Epithelial cell of proximal tubule (primary cell): ENCODE measurements at regions not wholly inside any gene's neighbourhood (a gene's known extent, or its start where the extent isn't known, plus 50 kb on each side); places are given as distances from the start of the nearest gene placed in this dataset.
"Not testable (repeated sequence)": the region's sequence is repeated elsewhere in the genome, so short reads cannot be mapped to it uniquely, and the experiment has no call there.

Source experiments
- DNase-seq: peaks from one replicate; pipeline ENCODE4 v3.0.0-alpha.2; 2011; ENCODE audit warnings: low read depth
- H3K4me3 ChIP-seq: 2 replicates; pipeline ENCODE4 v1.5.1; 2011; ENCODE audit warnings: low read depth, mild to moderate bottlenecking, low read length
- TF ChIP-seq, protein P1 (sequence below): conservative IDR thresholded peaks from 2 replicates; pipeline ENCODE4 v1.5.1; 2012; ENCODE audit warnings: low read depth, mild to moderate bottlenecking, low read length

DNA sequence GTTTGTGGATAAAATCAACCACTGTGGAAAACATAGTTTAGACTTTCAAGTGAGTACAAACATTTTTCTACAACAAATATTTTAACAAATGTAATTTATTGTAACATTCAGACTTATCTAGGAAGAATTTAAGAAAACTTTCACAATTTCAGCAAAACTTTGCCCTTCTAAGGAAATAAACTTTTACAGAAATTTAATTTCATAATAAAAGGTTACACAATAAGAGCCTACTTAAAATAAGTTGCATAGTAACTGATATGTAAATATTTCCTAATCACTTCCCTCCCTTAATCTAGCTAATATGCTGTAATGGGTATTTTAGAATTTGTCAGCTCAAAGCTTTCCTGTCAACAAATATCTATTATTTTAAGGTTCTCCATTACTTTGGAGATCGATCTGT is 1899.9 kb downstream of the MAT2B start:
- H3K4me3 ChIP-seq: no peak overlapping the region
- DNase-seq: no peak
- TF ChIP-seq, protein P1, sequence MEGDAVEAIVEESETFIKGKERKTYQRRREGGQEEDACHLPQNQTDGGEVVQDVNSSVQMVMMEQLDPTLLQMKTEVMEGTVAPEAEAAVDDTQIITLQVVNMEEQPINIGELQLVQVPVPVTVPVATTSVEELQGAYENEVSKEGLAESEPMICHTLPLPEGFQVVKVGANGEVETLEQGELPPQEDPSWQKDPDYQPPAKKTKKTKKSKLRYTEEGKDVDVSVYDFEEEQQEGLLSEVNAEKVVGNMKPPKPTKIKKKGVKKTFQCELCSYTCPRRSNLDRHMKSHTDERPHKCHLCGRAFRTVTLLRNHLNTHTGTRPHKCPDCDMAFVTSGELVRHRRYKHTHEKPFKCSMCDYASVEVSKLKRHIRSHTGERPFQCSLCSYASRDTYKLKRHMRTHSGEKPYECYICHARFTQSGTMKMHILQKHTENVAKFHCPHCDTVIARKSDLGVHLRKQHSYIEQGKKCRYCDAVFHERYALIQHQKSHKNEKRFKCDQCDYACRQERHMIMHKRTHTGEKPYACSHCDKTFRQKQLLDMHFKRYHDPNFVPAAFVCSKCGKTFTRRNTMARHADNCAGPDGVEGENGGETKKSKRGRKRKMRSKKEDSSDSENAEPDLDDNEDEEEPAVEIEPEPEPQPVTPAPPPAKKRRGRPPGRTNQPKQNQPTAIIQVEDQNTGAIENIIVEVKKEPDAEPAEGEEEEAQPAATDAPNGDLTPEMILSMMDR: no peak

DNA sequence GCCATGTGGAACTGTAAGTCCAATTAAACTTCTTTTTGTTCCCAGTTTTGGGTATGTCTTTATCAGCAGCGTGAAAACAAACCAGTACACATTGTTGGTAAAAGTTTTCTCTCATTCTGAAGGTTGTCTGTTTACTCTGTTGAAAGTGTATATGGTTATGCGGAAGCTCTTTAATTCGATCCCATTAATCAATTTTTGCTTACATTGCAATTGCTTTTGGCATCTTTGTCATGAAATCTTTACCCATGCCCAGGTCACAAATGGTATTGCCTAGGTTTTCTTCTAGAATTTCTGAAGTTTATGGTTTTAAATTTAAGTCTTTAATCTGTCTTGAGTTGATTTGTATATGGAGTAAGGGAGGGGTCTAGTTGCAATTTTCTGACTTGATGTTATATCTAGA is 1901.9 kb downstream of the MAT2B start:
- no peak overlapping the region for H3K4me3 ChIP-seq
- TF ChIP-seq, protein P1: no peak
- no peak for DNase-seq

DNA sequence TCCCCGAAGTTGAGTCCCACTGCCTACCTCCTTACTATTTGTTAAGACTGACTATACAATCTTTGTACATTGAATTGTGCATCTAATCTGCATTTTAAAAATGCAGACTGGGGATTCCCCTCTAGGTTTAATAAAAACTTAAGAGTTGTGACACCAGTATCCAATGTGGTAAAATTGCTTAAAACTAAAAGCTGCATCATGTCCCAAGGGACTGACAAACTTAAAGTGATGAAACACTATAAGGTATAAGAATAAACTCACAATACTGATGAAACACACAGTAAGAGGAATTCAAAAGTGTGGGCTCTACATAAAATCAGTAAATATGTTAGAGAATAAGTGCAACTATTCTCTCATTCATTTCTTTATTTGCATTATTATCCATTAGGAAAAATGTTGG is 1905.1 kb downstream of the MAT2B start:
- TF ChIP-seq, protein P1: no peak
- H3K4me3 ChIP-seq: no peak overlapping the region
- no peak for DNase-seq

DNA sequence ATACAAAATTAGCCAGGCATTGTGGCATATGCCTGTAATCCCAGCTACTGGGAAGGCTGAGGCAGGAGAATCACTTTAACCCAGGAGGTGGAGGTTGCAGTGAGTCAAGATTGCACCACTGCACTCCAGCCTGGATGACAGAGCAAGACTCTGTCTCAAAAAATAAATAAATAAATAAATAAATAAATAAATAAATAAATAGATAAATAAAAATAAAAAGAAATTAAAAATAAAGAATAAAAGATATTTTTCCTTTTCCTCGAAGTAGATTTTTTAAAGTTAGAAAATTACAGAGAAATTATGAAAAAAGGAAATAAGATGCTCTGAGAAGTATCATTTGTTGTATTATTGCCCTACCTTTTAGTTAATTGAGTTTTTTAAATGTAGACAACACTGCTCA is 1906.1 kb downstream of the MAT2B start:
- H3K4me3 ChIP-seq, DNase-seq: not testable (repeated sequence)

DNA sequence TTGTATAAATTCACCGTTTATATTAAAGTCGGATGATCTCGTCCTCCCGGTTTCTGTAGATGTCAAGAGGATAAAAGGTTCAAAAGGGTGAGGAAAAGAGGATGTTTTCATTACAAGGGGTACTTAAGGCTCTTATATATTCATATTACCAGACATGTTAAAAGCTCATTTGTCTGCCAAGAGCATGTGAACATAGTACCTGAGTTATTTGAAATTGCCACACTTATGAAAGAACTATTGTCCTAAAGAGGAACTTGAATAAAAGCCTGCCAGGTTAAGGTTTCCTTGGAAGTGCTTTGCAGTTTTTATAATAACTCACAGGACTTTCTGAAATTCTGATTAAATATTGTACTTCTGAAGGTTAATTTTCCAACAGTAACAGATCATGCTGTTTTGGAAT is 1915.1 kb downstream of the MAT2B start:
- no peak for DNase-seq
- H3K4me3 ChIP-seq: no peak overlapping the region

DNA sequence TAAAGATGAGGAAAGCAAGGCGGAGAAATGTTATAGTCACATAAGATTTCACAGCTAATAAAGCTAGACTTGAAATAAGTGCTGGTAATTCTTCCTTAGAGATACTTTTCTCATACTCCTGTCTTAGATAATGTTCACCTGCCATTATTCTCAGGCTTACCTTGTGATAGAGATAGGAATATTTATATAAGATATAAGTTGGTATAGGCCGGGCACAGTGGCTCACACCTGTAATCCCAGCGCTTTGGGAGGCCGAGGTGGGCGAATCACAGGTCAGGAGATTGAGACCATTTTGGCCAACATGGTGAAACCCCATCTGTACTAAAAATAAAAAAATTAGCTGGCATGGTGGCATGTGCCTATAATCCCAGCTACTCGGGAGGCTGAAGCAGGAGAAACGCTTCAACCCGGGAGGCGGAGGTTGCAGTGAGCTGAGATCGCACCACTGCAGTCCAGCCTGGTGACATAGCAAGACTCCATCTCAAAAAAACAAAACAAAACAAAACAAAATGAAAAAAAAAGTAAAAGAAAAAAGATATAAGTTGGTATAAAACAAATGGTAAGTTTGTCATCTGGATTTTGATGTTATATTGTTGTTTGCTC is 1918.4 kb downstream of the MAT2B start:
- no peak overlapping the region for H3K4me3 ChIP-seq
- DNase-seq: no peak
- TF ChIP-seq, protein P1: no peak

More for the DNA sequence above, 1915.1 kb downstream of the MAT2B start:
- TF ChIP-seq, protein P1: no peak

DNA sequence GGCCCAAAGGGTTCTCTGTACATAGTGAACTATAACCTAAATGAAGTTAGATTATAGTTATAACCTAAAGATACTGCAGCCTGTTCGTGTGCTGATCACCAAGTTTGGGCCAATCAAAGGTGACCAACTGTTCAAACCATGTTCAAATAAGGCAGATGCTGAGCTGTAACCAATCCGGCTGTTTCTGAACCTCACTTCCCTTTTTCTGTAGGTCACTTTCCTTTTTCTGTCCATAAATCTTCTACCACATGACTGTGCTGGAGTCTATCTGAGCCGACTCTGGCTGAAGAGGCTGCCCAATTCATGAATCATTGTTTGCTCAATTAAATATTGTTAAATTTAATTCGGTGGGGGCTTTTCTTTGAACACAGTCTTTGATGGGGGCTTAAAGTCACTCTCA is 1920.2 kb downstream of the MAT2B start:
- H3K4me3 ChIP-seq: no peak overlapping the region
- DNase-seq: no peak
- TF ChIP-seq, protein P1: no peak
